Panc1 (cell line): ENCODE measurements at regions not wholly inside any gene's neighbourhood (a gene's known extent, or its start where the extent isn't known, plus 50 kb on each side); places are given as distances from the start of the nearest gene placed in this dataset.

ENCODE experiments used
- ATAC-seq: fragments of 200-7000 bp; cut with Tn5 transposase; 2 replicates; pipeline ENCODE4 v1.9.1; 2020; ENCODE audit warnings: mild to moderate bottlenecking, moderate library complexity
- BruUV-seq: library from RNA; stranded (reverse); fragments of 400-500 nt; replicated peaks from 2 replicates; lab custom pipeline; 2021; lab: Mats Ljungman, UMichigan
- CTCF ChIA-PET: fragments of 300-600 bp; sonication (Branson Sonifier 250); formaldehyde crosslinking; loops from one replicate; lab custom pipeline; 2022; ENCODE audit warnings: antibody characterized with exemption; lab: Charles Lee
- POLR2A ChIA-PET: fragments of 300-600 bp; sonication (Branson Sonifier 250); formaldehyde crosslinking; loops from one replicate; lab custom pipeline; 2022; ENCODE audit warnings: antibody characterized with exemption; lab: Charles Lee
- DNase-seq: peaks from one replicate; pipeline ENCODE4 v3.0.0-alpha.2; 2010; ENCODE audit warnings: low read depth, low spot score
- H3K27ac ChIP-seq: 2 replicates; pipeline ENCODE4 v1.5.1; 2011; ENCODE audit warnings: mild to moderate bottlenecking, low read length, inconsistent platforms
- H3K27me3 ChIP-seq: fragments of 200-500 bp; sonication (Bioruptor generic); 2 replicates; pipeline ENCODE4 v1.6.0; 2014; ENCODE audit warnings: low read length, inconsistent platforms; ENCODE audit not compliant: control insufficient read depth, insufficient read depth
- H3K36me3 ChIP-seq: fragments of 200-500 bp; sonication (Bioruptor generic); 2 replicates; pipeline ENCODE4 v1.5.1; 2014; ENCODE audit warnings: inconsistent platforms, mild to moderate bottlenecking, low read length, moderate library complexity; ENCODE audit not compliant: control insufficient read depth, insufficient read depth
- H3K4me1 ChIP-seq: 2 replicates; pipeline ENCODE4 v1.5.1; 2011; ENCODE audit warnings: inconsistent platforms, mild to moderate bottlenecking, low read length, moderate library complexity; ENCODE audit not compliant: control insufficient read depth, insufficient read depth
- H3K4me3 ChIP-seq, 2 experiments: 2 replicates each; pipeline ENCODE4 v1.5.1; 2011 to 2012; ENCODE audit warnings: low read depth in 2 of 2, low read length in 2 of 2, mild to moderate bottlenecking in 2 of 2, inconsistent platforms in 1 of 2, moderate library complexity in 1 of 2
- H3K9me3 ChIP-seq: fragments of 200-500 bp; sonication (Bioruptor generic); 2 replicates; pipeline ENCODE4 v1.5.1; 2014; ENCODE audit warnings: low read depth, mild to moderate bottlenecking, inconsistent platforms, low read length, moderate library complexity; ENCODE audit not compliant: control insufficient read depth, insufficient read depth
- CTCF ChIP-seq: fragments of 450-650 bp; IDR thresholded peaks from 2 replicates; pipeline ENCODE4 v1.5.1; 2017; ENCODE audit warnings: mild to moderate bottlenecking
- POLR2AphosphoS5 ChIP-seq: IDR thresholded peaks from 2 replicates; pipeline ENCODE4 v1.6.1; 2012; ENCODE audit warnings: mild to moderate bottlenecking, low read depth, low read length, moderate library complexity
- REST ChIP-seq, 2 experiments: IDR thresholded peaks; 2 replicates each; pipeline ENCODE4 v1.6.1; 2011 to 2012; ENCODE audit warnings: low read depth in 2 of 2, control low read depth in 1 of 2, low read length in 1 of 2, mild to moderate bottlenecking in 1 of 2, moderate library complexity in 1 of 2; ENCODE audit not compliant: insufficient read depth in 1 of 2
- SIN3A ChIP-seq: IDR thresholded peaks from 2 replicates; pipeline ENCODE4 v1.6.1; 2012; ENCODE audit warnings: low read depth, mild to moderate bottlenecking, low read length, moderate library complexity, borderline replicate concordance; ENCODE audit not compliant: insufficient read depth
- TCF7L2 ChIP-seq: IDR thresholded peaks from 2 replicates; pipeline ENCODE4 v1.6.1; 2011; ENCODE audit warnings: mild to moderate bottlenecking, low read depth, low read length, inconsistent platforms
- in situ Hi-C: cut with HindIII; loops from 2 replicates; pipeline ENCODE4 v1.10.0; 2016; ENCODE audit warnings: low sequenced_read_pairs, low pct_unique_long_range_greater_than_20kb
- intact Hi-C: fragments of 100-400 bp; cut with micrococcal nuclease; formaldehyde crosslinking; loops from one replicate; pipeline ENCODE4 v1.10.0; 2022; ENCODE audit not compliant: unreplicated experiment

- CTCF ChIA-PET = no interaction called here
- no peak for TF ChIP-seq POLR2AphosphoS5
- TF ChIP-seq TCF7L2 = no peak
- no peak for TF ChIP-seq CTCF
- TF ChIP-seq REST (IDR thresholded peaks at IDR 0.05; ENCODE audit: insufficient read depth in 1 of 2, low read depth in 2 of 2, low read length in 1 of 2) = no peak
- no peak for TF ChIP-seq SIN3A
- intact Hi-C loops = no loop called here
- Histone ChIP-seq H3K9me3 (no peaks in the 10 kb centered on the region), H3K27me3 (no peaks in the 10 kb centered on the region), H3K36me3 (no peaks in the 10 kb centered on the region; the same call in 1 of the 2 replicates), H3K4me1 (no peaks in the 10 kb centered on the region), H3K4me3 (no peak overlapping the region), H3K27ac (no peak overlapping the region)
- POLR2A ChIA-PET = no interaction called here
- DNase-seq (no peak), ATAC-seq (no peak)
- BruUV-seq = no TSS peak
- in situ Hi-C loops = no loop called here
Observed at GRCh38 chr13:65336087-65336749, 1893.9 kb downstream of the PCDH9 start.

DNA sequence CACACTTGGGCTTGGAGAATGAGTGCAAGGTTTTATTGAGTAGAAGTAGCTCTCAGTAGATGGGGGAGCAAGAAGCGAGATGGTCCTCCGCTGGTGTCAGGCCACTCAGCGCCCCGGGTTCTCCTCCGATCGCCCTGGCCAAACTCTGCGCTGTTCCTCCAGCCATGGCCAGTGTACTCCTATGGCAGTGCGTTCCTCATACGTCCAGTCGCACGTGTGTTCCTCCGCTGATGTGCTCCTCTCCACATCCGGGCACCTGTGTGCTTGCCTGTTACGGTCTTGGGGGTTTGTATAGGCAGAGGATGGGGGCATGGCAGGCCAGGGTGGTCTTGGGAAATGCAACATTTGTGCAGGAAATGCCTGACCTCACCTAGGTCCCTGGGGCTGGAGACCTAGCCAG is 1899.4 kb downstream of the PCDH9 start:
- POLR2A ChIA-PET = no interaction called here
- BruUV-seq = no TSS peak
- H3K9me3 ChIP-seq = no peaks in the 10 kb centered on the region
- H3K4me3 ChIP-seq = no peak overlapping the region
- DNase-seq (no peak), ATAC-seq (no peak)
- in situ Hi-C loops = no loop called here
- TF ChIP-seq POLR2AphosphoS5 = no peak
- no peak for TF ChIP-seq REST (IDR thresholded peaks at IDR 0.05; ENCODE audit: insufficient read depth in 1 of 2, low read depth in 2 of 2, low read length in 1 of 2)
- no peak for TF ChIP-seq CTCF
- no peak for TF ChIP-seq SIN3A
- TF ChIP-seq TCF7L2 = no peak
- H3K27me3 ChIP-seq = no peaks in the 10 kb centered on the region
- CTCF ChIA-PET = no interaction called here
- H3K4me1 ChIP-seq = no peaks in the 10 kb centered on the region
- H3K27ac ChIP-seq = no peak overlapping the region
- intact Hi-C loops = no loop called here
- H3K36me3 ChIP-seq = no peaks in the 10 kb centered on the region
